Activated gamma-delta T cell treated with anti-CD3 and anti-CD28 coated beads, Interleukin-2, amount 50 U/mL, for 16 hours (primary cell): ENCODE measurements at regions not wholly inside any gene's neighbourhood (a gene's known extent, or its start where the extent isn't known, plus 50 kb on each side); places are given as distances from the start of the nearest gene placed in this dataset.
"Not testable (repeated sequence)": the region's sequence is repeated elsewhere in the genome, so short reads cannot be mapped to it uniquely, and the experiment has no call there.

Experiments used
- DNase-seq: peaks from one replicate; pipeline ENCODE4 v3.0.0-alpha.2; 2020; ENCODE audit warnings: low read depth

DNA sequence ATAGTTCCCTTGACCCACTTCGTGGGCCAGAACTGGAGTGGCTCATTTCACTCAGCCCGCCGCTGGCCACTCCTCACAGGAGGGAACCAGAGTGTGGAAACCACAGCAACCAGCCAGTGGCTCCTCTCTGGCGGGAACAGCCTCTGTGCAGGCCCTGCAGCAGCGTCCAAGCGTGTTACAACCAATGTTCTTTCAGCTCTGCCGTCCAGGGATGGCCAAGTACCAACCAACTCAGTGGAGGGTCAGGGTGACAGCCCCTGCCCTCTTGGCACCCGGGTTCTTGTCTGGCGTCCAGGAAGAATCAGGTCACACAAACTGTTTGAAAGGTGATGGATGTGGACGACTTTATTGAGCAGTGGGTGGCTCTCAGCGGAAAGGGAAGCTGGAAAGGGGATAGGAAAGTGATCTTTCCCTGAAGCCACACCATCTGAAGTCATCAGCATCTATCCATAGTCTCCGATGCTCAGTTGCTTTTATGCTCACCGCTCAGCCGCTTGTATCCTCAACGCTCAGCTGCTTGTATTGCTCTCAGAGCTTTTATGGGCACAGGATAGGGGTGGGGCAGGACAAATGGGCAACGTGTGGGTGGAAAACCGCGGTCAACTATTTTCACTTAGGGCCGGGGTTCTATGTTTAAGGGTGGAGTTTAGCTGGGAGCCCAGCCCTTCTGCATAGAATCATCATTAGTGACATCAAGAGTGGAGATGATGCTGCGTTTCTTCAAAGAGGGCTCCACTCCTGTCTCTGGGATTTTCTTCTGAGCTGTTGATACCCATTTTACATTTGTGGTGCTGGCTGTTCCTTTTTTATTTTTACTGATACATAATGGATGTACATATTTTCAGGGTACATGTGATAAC, 250.2 kb downstream of the RRAGC start:
- DNase-seq = no peak

DNA sequence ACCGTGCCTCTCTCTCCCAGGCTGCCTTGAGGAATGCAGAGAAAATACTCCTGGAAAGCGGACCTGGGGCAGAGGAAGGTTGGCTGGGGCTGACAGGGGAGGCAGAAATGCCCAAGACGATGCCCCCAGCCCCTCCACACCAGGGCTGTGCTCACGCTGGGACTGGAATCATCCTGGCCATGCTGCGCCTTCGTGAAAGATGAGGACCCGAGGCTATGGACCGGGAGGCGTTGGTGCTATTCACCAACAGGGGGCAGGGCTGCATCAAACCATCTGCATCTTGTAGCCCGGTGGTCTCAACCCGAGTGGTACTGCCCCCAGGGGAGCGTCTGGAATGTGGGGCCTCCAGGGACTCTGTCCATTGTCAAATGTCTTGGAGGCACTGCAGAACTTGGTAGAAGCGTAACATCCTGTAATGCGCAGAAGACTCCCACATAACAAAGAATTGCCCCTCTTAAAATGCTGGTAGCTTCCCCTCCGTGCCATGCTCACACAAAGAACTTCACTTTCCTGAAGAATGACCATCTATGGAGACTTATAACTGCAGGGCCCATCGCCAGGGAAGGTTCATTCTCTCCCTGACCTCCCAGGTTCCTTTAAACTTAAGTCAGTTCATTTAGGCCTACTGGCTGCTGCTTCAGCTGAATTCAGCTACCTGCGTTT, 251.2 kb downstream of the RRAGC start:
- DNase-seq = no peak

DNA sequence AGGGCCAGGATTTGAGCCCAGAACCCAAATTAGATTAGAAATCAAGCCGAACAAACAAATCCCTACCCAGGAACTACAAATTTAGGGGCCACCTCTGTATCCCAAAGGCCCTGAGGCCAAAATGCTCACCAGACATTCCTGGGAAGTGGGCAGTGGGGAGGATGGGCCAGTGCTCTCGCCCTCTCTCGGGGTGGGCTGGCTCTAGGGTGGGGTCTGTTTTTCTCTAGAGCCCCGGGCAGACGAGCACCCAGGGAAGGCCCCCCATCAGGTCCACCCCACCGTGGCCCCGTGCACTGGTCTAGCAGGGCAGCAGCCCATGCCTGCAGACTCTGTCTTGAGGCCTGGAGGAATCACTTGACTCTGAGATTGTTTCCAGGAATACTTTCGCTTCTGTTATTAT, 252.0 kb downstream of the RRAGC start:
- DNase-seq = no peak

DNA sequence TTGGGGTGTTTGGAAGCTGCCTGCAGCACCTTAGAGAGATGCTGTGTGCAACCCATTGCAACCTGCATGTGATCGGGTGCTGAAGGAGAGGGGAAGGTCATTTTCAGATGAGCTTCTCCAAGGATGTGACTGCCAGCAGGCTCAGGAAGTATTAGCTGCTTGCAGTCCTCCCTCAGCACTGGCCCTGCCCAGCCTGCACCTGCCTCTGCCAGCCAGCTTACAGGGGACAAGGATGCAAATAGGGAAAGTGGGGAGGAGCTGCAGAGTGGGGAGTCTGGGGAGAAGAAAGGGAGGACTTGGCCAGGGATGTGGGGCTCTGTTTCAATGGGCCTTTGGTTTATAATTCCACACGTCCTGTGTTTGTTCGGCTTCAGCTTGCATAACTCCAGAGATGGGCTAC, 254.5 kb downstream of the RRAGC start:
- no peak for DNase-seq

DNA sequence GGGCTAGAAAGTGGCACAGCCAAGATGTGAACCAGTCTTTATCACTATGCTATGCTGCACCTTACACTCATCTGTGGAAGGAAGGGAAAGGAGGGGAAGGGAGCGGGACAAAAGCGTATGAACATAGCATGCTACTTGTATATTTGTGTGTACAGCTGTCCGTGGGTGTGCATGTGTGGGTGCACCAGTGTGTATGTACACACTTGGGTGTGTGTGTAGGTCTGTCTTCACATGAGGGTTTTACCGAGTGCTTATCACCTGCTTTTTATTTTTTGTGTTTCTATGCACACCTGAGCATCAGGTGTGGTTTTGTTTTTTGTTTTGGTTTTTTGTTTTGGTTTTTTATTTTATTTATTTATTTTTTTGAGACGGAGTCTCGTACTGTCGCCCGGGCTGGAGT, 255.7 kb downstream of the RRAGC start:
- DNase-seq = no peak

DNA sequence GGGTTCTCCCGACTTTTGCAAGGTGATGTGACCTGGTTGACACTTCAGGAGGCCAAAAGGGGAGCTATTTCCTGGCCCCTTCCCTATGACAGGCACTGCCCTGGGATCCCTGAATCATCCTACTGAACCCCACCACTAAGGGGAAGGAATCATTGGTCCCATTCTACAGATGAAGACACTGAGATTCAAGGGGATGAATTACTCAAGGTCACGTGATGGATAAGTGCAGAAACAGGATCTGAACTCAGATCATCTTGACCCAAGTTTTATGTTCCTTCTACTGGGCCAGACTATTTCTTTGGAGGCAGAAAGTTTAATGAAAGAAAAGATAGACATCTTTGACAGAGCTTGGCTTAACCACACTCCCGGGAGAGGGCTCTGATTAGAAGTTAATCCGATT, 258.7 kb downstream of the RRAGC start:
- DNase-seq = no peak

DNA sequence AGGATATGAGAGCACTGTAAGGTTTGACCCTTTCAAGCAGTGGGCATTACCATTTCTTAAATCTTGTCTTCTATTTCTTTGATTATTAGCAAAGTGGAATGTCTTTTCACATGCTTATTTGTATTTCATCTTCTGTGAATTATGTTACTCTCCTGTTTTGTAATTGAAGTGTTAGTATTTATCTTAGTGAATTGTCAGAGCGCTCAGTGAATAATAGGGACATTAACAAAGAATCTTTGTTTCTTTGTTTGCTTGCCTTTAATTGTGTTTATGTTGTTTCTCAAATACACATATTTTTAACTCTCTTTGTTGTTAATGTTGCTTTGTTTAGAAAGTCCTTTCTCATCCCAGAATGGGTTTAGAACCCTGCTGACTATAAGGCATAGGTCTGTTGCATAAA, 259.3 kb downstream of the RRAGC start:
- DNase-seq = no peak

DNA sequence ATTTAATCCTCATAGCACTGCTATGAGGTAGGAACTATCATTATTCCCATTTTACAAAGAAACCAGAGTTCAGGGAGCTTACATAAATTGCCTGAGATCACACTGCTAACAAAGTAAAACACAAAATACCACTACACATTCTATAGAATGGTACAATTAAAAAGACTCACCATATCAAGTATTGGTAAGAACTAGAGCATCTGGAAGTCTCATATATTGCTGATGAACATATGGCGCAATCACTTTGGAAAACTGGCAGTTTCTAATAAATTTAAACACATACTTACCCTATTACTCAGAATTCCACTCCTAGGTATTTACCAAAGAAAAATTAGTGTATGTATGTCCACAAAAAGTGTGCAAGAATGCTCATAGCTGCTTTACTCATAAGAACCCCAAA, 261.5 kb downstream of the RRAGC start:
- DNase-seq = no peak

DNA sequence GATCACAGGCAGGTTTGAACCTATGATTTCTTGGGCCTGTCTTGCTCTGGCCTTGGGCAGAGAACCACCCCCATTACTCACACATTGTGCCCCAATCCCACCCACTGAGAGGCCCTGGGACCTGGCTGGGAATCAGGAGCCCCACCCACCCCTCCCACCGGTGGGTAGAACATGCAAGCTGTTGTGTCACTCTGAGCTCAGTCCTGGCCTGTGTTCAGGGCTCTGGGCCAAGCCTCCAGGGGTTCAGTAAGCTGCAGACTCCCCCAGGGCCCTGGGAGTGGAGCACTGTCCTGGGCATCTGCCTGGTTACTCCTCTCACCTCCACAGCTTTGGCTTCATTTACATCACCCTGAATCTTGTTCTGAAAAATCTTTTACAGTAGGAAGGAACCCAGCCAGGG, 270.5 kb downstream of the RRAGC start:
- DNase-seq = no peak

DNA sequence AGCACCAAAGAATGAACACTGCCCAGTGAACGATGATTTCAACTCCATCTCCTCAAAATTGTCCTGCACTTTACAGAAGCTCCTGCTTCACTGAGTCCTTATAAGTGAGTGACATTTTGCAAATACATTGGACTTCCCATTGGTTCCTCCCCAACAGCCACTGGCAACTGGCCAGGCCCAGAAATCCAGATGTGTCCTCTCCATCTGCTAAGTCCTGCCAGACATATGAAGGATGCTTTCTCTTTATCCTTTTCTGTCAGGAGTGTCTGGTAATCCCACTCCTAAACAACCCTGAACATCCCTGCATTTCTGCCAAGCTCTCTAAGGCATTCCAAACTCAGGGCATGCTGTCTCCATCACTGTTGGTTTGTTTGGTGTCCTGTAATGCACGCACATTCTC, 271.8 kb downstream of the RRAGC start:
- no peak for DNase-seq

DNA sequence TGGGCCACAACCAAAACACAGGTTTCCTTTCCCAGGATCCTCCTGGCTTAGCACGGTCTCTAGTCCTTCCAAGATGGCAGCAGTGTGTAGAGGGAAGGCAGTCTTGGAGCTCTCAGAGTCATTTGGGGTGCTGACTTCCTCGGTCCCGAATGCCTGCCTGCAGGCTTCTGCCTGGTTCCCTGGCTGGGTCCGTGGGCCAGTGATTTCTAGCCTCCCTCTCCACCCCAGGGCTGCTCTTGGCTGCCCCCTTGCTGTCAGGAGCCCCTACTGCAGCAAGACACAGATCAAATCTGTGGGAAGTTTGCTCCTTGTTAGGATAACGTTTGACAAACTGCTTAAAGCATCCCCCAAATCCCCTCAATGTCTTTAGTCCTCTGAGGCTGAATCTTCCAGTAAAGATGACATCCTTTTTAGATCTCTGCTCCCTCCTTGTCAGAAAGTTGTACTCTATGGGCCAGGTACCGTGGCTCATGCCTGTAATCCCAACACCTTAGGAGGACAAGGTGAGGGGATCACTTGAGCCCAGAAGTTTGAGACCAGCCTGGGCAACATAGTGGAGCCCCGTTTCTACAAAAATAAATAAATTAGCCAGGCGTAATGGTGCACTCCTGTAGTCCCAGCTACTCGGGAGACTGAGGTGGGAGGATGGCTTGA, 272.5 kb downstream of the RRAGC start:
- peak; percentile 14 for DNase-seq

DNA sequence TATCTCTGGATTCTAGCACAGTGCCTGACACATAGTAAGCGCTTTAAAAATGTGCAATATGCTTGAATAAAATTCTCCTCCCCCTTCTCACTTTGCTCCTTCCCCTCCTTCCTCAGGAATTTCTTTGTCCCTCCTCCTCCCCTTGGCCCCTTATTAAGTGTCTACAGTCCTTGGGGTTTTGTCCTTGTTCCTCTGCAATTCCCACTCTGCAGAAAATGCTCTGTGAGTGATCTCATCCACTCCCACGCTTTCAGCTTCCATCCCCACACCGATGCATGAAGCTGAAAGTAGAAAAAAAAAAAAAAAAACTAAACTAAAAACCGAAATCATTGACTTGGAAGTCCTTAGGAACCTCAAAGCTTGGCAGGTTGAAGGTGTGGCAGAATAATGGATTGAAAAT, 273.6 kb downstream of the RRAGC start:
- DNase-seq = no peak

DNA sequence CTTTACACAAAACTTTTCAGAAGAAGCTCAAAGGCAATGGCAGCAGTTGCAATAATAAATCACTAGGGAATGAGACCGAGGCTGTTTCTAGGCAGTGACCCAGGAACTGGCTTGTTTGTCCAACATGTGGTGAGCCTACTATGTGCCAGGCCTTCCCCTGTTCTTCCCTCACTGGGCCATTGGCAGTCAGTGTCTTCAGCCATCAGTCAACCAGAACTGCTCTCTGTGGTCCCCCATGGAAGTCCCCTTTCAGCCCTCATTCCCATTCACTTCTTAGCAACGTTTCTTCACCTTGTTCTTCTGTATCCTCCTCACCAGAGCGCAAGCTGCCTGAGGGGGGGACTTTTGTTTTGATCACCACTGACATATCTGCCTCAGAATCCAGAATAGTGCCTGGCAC, 274.1 kb downstream of the RRAGC start:
- no peak for DNase-seq

DNA sequence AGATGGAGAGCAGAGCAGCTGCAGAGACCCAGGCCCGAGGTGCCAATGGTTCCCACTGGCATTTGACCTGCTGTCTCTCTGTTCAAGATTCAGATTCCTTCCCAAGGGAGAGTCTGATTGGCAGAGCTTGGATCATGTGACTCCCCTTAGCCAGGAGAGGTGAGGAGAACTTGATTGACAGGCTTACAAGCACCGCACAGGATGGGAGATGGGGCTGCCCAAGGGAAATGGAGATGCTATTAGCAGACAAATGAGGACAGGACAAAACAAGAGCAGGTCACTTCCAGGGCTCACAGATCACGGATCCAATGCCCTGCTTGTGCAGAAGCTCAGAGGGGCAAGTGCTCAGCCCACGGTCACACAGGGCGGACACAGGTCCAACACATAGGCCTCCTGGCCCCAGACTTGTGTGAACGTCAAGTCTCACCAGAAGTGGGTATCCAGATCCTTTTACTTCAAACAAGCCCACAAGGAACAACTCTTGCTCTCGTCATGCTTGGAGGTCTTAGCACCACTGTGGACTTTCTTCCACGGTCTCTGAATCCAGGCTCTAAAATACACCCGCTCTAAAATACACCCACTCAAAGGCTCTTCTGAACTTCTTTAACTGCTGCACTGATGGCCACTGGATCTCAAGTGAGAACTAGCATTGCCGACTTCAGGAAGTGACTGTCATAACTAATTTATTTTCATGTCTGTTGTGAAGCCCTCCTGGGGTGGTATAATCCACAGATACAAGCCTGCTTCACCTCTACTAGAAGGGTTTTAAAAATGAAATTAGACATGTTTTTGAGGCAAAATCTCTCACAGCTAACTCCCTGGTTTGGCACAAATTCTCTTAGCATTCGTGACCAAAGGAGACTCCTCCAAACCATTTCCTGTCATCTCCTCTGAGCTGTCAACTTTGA, 274.9 kb downstream of the RRAGC start:
- no peak for DNase-seq

DNA sequence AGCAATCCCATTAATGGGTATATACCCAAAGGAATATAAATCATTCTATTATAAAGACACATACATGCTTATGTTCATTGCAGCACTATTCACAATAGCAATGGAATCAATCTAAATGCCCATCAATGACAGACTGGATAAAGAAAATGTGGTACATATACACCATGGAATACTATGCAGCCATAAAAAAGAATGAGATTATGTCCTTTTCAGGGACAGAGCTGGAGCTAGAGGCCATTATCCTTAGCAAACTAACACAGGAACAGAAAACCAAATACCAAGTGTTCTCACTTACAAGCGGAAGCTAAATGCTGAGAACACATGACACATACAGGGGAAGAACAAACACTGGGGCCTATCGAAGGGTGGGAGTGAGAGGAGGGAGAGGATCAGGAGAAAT, 276.3 kb downstream of the RRAGC start:
- DNase-seq = not testable (repeated sequence)

DNA sequence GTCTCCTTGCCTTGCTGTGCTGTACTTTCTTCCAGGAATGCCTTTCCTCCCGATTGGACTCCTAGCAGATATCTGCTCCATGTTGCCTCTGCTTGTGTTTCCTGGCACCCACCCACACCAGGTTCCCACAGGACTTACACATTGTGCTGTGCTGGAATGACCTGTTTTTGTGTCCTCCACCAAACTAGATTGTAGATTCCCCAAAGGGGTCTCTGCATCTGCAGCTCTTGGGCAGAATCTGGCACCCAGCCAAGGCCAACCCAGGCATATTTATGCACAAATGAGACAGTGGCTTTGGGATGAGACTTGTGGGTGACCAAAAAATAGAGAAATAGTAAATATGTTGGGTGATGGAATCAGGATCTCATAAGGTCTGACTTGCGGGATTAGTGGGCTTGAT, 278.2 kb downstream of the RRAGC start:
- no peak for DNase-seq

DNA sequence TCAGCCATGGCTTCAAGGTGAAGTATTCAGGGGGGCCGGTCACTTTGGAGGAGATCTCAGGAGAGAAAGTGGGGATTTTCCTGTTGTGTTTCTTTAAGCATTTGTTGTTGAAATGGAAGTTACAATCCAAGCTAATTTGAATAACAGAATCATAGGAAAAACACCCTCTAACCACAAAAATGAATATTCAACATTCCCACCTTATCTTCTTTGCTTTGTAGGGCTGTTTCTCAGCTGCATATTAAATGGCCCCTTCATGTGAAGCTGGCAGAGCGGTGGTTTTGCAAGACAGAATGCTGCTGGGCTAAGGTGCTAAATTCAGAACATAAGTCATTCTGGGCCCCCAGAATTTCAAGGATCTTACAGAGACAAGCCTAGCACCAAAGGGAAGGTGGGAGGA, 279.0 kb downstream of the RRAGC start:
- no peak for DNase-seq

DNA sequence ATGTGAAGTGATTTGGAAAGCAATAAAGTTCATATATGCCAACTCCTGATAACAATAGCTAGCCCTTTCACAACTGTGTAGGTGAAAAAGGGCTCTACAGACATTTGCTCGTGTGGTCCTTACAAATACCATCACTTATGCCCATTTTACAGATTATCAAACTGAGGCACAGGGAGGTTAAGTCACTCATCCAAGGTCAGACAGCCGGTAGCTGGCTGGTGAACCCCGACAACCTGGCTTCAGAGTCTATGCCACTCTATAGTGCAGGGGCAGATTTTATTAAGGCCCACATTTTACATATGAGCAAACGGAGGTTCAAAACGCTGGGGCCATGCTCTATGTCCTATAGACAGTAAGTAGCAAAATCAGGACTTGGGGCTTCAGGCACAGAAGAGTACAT, 280.5 kb downstream of the RRAGC start:
- no peak for DNase-seq

DNA sequence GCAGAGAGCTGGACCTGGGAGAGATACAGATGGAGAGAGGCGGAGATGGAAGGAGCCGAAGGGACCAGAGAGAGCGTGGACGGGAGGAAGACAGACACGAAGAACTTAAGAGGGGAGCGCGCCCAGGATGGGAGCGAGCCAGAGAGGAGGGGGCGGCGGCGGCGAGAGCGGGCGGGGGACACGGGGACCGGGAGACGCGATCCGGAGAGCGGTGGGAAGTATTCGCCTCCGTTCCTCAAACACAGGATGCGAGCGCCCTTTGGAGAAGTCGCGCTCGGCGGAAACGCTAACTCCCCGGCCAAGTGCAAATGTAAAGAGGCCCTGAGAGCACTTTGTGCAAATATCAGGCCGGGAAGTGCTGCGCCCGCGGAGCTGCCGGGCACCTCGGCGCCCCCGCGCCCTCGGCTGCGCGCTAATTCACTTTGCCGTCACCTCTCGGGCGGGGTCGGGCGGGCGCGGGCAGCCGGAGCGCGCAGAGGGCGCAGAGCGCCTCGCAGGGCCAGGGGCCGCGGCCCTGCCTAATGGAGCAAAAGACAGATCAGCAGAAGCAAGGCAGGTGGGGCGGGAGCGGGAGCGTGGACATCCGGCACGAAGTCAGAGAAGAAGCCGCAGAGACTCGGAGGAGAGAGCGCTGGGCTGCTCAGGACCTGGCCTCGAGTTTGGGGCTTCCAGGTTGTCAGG, 281.2 kb downstream of the RRAGC start:
- DNase-seq = no peak

DNA sequence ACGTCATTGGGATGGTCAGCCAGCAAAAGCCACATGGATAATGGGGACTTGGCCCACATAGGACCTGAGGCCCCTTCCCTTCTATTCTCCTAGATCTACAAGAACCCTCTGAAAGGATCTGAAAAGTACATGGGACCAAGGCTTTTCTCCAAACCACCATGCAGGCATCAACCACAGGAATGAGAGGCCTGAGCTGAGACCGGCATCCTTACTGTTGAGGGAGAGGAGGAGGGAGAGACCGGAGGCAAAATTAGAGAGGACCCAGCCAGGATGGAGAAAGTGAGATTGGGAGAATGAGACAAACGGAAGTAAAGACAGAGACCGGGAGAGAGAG, 281.7 kb downstream of the RRAGC start:
- no peak for DNase-seq

DNA sequence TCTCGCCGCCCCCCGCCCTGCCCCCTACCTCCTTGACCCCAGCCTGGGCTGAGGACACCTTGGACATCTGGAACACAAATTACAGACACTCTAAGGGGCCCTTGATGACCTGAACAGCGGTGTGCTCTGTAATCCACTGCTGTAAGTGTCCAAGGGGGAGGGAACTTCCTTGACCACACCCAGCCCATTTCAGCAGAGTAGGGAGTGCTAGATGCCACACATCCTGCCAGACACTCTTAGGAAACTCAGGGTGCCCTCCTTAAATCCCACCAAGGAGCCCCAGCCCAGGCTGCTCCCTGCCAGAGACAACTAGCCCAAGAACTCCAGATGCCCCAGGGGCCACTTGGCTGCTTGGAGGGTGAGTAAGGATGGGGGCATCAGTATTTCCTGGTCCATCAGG, 282.2 kb downstream of the RRAGC start:
- no peak for DNase-seq

DNA sequence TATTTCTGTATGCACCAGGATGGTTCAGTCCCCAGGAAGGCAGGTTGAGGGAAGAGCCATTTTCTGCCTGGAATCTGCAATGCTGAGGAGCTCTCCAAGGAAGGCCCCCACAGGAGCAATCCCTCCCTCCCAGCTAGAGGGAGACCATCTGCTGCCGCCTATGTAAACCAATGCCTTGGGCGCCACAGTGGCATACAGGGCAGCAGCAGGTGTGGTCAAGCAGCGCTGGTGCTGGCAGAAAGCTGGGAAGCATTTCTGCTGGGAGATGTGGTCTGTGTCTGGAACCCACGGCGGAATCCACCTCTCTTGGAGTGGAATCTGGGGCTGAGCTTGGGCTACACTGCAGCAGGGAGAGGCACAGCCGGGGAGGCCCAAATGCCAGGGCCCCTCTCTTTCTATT, 283.3 kb downstream of the RRAGC start:
- no peak for DNase-seq
